Renal cortical epithelial cell (primary cell): ENCODE measurements at regions not wholly inside any gene's neighbourhood (a gene's known extent, or its start where the extent isn't known, plus 50 kb on each side); places are given as distances from the start of the nearest gene placed in this dataset.

Source experiments
- DNase-seq: peaks from one replicate; pipeline ENCODE4 v3.0.0-alpha.2; 2011; ENCODE audit warnings: low read depth

GRCh38 chr11:104254347-104254746 is 90.4 kb upstream of the PDGFD start:
- peak; percentile 9 for DNase-seq

GRCh38 chr11:104246590-104246989 is 82.6 kb upstream of the PDGFD start:
- no peak for DNase-seq

- DNase-seq, result no peak
These were observed 75.0 kb upstream of the PDGFD start for GRCh38 chr11:104238916-104239315.

GRCh38 chr11:104225047-104225446 is 61.1 kb upstream of the PDGFD start:
- DNase-seq, result no peak

DNA sequence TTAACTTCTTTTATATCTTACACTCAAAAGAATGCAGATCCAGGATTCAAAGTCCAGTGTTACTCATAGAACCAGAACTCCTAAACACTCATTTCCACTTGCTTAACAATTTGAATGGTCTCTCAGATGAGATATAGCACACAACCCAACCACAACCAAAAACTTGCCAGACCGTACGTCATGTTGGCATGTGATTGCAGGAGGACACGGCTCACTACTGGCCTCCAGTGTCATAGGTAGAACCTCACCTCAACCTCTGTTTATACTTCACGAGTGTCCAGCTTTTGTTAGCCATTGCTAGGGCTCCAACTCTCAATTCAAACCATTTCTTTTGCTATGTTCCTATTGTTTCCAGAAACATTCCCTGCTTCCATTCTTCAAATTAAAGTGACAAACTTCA is 58.5 kb upstream of the PDGFD start:
- peak; percentile 35 for DNase-seq

DNA sequence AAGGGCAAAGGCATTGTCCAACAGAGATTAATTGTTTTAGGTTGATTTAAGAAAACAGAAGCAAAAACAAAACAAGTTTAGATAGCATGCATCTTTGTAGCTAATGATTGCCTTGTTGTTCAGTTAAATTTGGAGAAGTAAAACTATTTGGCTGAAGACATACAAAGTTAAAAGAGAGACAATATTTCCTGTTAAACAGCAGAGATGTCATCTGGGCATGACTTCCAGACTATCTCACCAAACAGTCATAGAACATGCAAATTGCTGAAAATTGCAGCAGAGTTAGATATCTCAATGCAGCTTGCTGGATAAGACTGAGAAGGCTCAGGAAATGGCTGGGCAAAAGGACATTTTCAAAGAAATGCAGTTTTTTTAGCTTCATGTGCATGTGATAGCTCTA is 57.5 kb upstream of the PDGFD start:
- DNase-seq, result no peak

DNA sequence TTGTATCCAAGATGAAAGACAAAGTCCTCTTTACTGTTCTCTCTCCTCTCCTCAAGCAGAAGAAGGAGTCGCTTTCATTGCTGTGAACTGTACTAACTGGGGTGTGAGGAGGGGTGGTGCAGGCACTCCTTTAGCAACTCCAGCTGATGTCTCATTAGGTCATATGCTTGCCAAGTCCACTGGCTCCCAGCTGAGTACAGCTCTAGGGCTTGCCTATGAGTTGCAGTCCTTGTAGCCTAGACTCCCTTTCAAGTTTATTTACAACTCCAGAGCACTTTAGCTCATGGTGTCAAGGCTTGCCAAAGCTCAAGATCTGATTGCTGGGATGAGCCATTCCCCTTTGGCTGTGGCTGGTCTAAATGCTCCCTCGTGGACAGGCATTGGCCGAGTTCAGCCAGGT is 55.1 kb upstream of the PDGFD start:
- no peak for DNase-seq

DNA sequence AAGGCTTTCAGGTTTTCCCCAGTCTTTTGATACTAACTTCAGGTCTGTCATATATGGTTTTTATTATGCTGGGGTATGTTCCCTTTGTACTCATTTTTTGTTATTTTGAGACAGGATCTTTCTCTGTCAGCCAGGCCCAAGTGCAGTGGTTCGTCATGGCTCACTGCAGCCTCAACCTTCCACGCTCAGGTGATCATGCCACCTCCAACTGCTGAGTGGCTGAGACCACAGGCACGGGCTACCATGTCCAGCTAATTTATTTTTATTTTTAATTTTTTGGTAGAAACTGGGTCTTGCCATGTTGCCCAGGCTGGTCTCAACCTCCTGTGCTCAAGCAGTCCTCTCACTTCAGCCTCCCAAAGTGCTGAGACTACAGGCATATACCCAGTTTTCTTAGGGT is 50.6 kb upstream of the PDGFD start:
- DNase-seq, result no peak
